ENCODE measurements at regions not wholly inside any gene's neighbourhood (a gene's known extent, or its start where the extent isn't known, plus 50 kb on each side); places are given as distances from the start of the nearest gene placed in this dataset.
A peak's percentile ranks its signal among the peaks of the same experiment; 100 is the strongest.

GRCh38 chr3:152176241-152176640 lies 92.5 kb upstream of the MBNL1 start:
- no peak for TF ChIP-seq TAF1 (IDR thresholded peaks at IDR 0.05; ENCODE audit: low read depth, low read length)
- no peak for TF ChIP-seq POU2F2 (IDR thresholded peaks at IDR 0.05; ENCODE audit: low read depth, low read length)
- no peak for TF ChIP-seq POLR2A (IDR thresholded peaks at IDR 0.05; ENCODE audit: low read depth, low read length)
- TF ChIP-seq SPI1 (IDR thresholded peaks at IDR 0.05; ENCODE audit: low read depth, low read length) = no peak
- no peak for TF ChIP-seq POLR2AphosphoS5 (IDR thresholded peaks at IDR 0.05; ENCODE audit: low read depth, low read length)
- no peak for TF ChIP-seq PAX5 (IDR thresholded peaks at IDR 0.05; ENCODE audit: insufficient read depth, low read length, severe bottlenecking)
- FAIRE-seq = no peak
- DNase-seq (ENCODE audit: insufficient read length, low spot score) = no peak

DNA sequence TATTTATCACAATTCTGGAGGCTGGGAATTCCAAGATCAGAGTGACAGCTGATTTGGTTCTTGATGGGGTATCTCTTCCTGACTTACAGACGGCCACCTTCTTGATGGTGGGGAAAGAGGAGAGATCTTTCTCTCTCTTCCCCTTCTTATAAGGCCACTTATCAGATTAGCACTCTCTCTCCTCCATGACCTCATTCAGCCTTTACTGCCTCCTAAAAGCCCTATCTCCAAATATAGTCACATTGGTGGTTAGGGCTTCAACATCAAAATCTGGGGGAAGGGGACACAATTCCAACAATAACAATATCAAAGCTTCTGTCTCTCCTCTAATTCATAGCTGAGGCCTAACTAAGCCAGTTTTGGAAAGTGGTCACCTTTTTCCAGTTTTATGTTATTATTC lies 91.7 kb upstream of the MBNL1 start:
- FAIRE-seq = no peak
- DNase-seq (ENCODE audit: insufficient read length, low spot score) = no peak
- TF ChIP-seq SPI1 (IDR thresholded peaks at IDR 0.05; ENCODE audit: low read depth, low read length) (no peak), POU2F2 (IDR thresholded peaks at IDR 0.05; ENCODE audit: low read depth, low read length) (no peak), TAF1 (IDR thresholded peaks at IDR 0.05; ENCODE audit: low read depth, low read length) (no peak), POLR2AphosphoS5 (IDR thresholded peaks at IDR 0.05; ENCODE audit: low read depth, low read length) (no peak), POLR2A (IDR thresholded peaks at IDR 0.05; ENCODE audit: low read depth, low read length) (no peak), PAX5 (IDR thresholded peaks at IDR 0.05; ENCODE audit: insufficient read depth, low read length, severe bottlenecking) (no peak)

DNA sequence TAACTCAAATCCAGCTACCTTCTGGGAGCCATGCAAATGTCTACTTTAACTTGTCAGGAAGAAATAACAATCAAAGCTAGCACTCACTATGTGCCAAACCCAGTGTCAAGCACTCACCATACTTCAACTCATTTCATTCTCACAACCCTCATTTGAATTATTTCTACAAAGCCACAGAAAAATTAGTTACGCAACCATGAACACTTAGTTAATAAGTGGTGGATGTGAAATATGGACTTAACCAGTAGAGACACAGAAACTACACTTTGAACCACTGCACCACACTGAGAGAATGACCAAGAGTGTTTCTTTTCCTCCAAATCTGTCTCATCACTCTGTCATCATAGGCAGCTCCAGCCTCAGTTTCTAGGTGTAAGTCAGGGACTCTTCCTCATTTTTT lies 91.0 kb upstream of the MBNL1 start:
- TF ChIP-seq TAF1 (IDR thresholded peaks at IDR 0.05; ENCODE audit: low read depth, low read length) (no peak), PAX5 (IDR thresholded peaks at IDR 0.05; ENCODE audit: insufficient read depth, low read length, severe bottlenecking) (no peak), POLR2A (IDR thresholded peaks at IDR 0.05; ENCODE audit: low read depth, low read length) (no peak), POU2F2 (IDR thresholded peaks at IDR 0.05; ENCODE audit: low read depth, low read length) (no peak), SPI1 (IDR thresholded peaks at IDR 0.05; ENCODE audit: low read depth, low read length) (no peak), POLR2AphosphoS5 (IDR thresholded peaks at IDR 0.05; ENCODE audit: low read depth, low read length) (no peak)
- FAIRE-seq = no peak
- no peak for DNase-seq (ENCODE audit: insufficient read length, low spot score)

- DNase-seq (ENCODE audit: insufficient read length, low spot score) = no peak
- TF ChIP-seq POU2F2 (IDR thresholded peaks at IDR 0.05; ENCODE audit: low read depth, low read length) = no peak
- no peak for TF ChIP-seq POLR2AphosphoS5 (IDR thresholded peaks at IDR 0.05; ENCODE audit: low read depth, low read length)
- no peak for TF ChIP-seq POLR2A (IDR thresholded peaks at IDR 0.05; ENCODE audit: low read depth, low read length)
- no peak for TF ChIP-seq PAX5 (IDR thresholded peaks at IDR 0.05; ENCODE audit: insufficient read depth, low read length, severe bottlenecking)
- no peak for TF ChIP-seq SPI1 (IDR thresholded peaks at IDR 0.05; ENCODE audit: low read depth, low read length)
- no peak for TF ChIP-seq TAF1 (IDR thresholded peaks at IDR 0.05; ENCODE audit: low read depth, low read length)
- peak; percentile 60 for FAIRE-seq
Measured at GRCh38 chr3:152183473-152183872, 85.3 kb upstream of the MBNL1 start.

GRCh38 chr3:152184971-152185686 lies 83.6 kb upstream of the MBNL1 start:
- no peak for TF ChIP-seq POLR2AphosphoS5 (IDR thresholded peaks at IDR 0.05; ENCODE audit: low read depth, low read length)
- no peak for TF ChIP-seq TAF1 (IDR thresholded peaks at IDR 0.05; ENCODE audit: low read depth, low read length)
- TF ChIP-seq SPI1 (IDR thresholded peaks at IDR 0.05; ENCODE audit: low read depth, low read length) = no peak
- no peak for TF ChIP-seq POLR2A (IDR thresholded peaks at IDR 0.05; ENCODE audit: low read depth, low read length)
- no peak for TF ChIP-seq PAX5 (IDR thresholded peaks at IDR 0.05; ENCODE audit: insufficient read depth, low read length, severe bottlenecking)
- FAIRE-seq = peak; percentile 38
- DNase-seq (ENCODE audit: insufficient read length, low spot score) = no peak

DNA sequence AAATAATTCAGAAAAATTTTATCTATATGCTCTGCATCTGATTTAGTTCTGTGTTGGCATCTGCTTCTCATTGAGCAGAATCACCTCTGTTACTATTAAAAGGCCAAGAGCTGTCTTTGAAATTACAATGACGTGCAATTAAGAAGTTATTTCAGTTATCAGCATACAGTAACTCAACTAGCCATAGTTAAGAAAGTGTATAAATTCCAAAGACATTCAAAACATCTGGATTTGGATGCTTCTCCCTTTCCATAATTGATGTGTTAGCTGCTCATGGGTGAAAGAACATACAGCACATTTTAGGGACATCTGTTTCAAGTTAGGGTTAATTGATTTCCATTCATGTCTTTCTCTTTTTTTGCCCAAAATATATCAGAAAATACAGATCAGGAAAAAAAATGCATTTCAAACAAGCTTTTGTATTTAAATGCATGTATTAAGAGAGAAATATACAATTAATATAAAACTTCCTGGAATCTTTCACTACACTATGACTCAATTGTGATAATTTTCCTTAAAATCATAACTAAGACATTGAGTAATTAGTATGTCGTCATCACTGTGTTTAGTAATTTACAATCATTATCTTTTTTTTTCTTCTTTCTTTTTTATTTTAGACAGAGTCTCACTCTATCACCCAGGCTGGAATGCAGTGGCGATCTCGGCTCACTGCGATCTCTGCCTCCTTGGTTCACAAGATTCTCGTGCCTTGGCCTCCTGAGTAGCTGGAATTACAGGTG lies 82.7 kb upstream of the MBNL1 start:
- DNase-seq (ENCODE audit: insufficient read length, low spot score) = no peak
- FAIRE-seq = no peak
- no peak for TF ChIP-seq POLR2A (IDR thresholded peaks at IDR 0.05; ENCODE audit: low read depth, low read length)
- TF ChIP-seq TAF1 (IDR thresholded peaks at IDR 0.05; ENCODE audit: low read depth, low read length) = no peak
- TF ChIP-seq POU2F2 (IDR thresholded peaks at IDR 0.05; ENCODE audit: low read depth, low read length) = no peak
- TF ChIP-seq SPI1 (IDR thresholded peaks at IDR 0.05; ENCODE audit: low read depth, low read length) = no peak
- no peak for TF ChIP-seq PAX5 (IDR thresholded peaks at IDR 0.05; ENCODE audit: insufficient read depth, low read length, severe bottlenecking)
- TF ChIP-seq POLR2AphosphoS5 (IDR thresholded peaks at IDR 0.05; ENCODE audit: low read depth, low read length) = no peak

DNA sequence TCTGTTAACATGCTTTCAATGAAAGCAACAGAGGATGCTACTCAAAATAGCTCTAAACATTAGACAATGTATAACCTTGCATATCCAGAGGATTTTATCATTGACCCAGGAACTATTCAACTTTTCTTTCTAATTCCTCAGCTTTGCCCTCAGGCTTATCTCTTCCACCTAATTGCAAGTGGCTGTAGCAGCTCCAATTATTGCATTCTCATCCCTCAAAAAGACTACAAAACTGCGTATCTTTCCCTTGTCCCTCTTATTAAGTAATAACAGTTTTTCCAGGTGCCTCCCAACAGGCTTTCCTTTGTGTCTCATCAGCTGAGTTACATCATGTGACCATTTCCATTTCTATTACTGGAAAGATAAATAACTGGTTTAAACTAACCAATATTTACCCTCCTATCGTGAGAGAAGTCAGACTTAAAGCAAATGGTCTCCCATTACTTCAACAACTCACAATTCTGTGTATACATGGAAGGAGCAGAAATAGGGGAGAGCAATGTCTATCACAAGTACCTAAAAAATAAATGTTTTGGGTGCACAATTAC lies 78.0 kb upstream of the MBNL1 start:
- FAIRE-seq = peak; percentile 9
- no peak for DNase-seq (ENCODE audit: insufficient read length, low spot score)
- TF ChIP-seq PAX5 (IDR thresholded peaks at IDR 0.05; ENCODE audit: insufficient read depth, low read length, severe bottlenecking) = no peak
- no peak for TF ChIP-seq TAF1 (IDR thresholded peaks at IDR 0.05; ENCODE audit: low read depth, low read length)
- TF ChIP-seq POLR2A (IDR thresholded peaks at IDR 0.05; ENCODE audit: low read depth, low read length) = no peak
- no peak for TF ChIP-seq POLR2AphosphoS5 (IDR thresholded peaks at IDR 0.05; ENCODE audit: low read depth, low read length)
- TF ChIP-seq SPI1 (IDR thresholded peaks at IDR 0.05; ENCODE audit: low read depth, low read length) = no peak
- TF ChIP-seq POU2F2 (IDR thresholded peaks at IDR 0.05; ENCODE audit: low read depth, low read length) = no peak

- FAIRE-seq = peak; percentile 64
- TF ChIP-seq POLR2AphosphoS5 (IDR thresholded peaks at IDR 0.05; ENCODE audit: low read depth, low read length) (no peak), PAX5 (IDR thresholded peaks at IDR 0.05; ENCODE audit: insufficient read depth, low read length, severe bottlenecking) (no peak), TAF1 (IDR thresholded peaks at IDR 0.05; ENCODE audit: low read depth, low read length) (no peak), POU2F2 (IDR thresholded peaks at IDR 0.05; ENCODE audit: low read depth, low read length) (no peak), POLR2A (IDR thresholded peaks at IDR 0.05; ENCODE audit: low read depth, low read length) (no peak), SPI1 (IDR thresholded peaks at IDR 0.05; ENCODE audit: low read depth, low read length) (no peak)
- no peak for DNase-seq (ENCODE audit: insufficient read length, low spot score)
Measured at GRCh38 chr3:152192050-152192449, 76.7 kb upstream of the MBNL1 start.

All from GM12891 (cell line).